ENCODE measurements at regions not wholly inside any gene's neighbourhood (a gene's known extent, or its start where the extent isn't known, plus 50 kb on each side); places are given as distances from the start of the nearest gene placed in this dataset.
"Not testable (repeated sequence)": the region's sequence is repeated elsewhere in the genome, so short reads cannot be mapped to it uniquely, and the experiment has no call there.

DNA sequence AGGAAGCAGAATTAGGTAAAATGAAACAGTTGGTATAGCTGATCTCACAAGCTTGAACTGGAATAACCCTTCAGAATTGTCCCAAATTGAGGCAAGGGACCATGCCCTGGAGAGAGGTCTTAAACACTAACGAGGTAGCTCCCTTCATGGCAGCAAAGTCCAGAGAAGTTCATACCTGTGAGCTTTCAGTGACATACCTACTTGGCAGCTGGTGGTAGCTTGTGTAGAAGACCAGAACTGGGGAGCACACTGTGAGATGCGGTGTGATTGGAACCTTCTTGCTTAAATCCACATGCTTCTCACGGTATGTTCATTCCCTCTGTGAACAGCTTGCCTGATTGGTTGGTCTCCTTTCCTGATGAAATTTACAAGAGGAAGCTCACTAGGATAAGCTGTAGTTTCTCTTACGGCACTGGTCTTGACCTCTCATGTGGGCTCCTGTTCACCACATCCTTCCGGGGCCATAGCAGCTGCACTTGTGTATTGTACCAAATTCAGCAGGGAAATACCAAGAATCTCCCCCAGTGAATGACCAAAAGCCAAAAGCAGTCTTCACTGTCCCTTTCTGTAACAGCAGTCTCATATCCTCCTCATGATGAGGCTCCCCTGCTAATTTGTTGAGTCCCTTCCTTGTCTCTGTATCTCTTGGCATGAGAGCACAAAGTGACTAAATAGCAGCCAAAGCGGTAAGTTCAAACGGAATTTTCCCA lies 483.7 kb upstream of the FRG2C start:
- Mint-ChIP-seq H3K4me3 (ENCODE audit: low read depth) (no peak overlapping the region), H3K27me3 (no peaks in the 10 kb centered on the region), H3K27ac (no peak overlapping the region), H3K9me3 (ENCODE audit: low read depth) (no peaks in the 10 kb centered on the region), H3K4me1 (ENCODE audit: low read depth) (no peaks in the 10 kb centered on the region), H3K36me3 (ENCODE audit: insufficient read depth) (no peaks in the 10 kb centered on the region)
- TF ChIP-seq, protein P1, sequence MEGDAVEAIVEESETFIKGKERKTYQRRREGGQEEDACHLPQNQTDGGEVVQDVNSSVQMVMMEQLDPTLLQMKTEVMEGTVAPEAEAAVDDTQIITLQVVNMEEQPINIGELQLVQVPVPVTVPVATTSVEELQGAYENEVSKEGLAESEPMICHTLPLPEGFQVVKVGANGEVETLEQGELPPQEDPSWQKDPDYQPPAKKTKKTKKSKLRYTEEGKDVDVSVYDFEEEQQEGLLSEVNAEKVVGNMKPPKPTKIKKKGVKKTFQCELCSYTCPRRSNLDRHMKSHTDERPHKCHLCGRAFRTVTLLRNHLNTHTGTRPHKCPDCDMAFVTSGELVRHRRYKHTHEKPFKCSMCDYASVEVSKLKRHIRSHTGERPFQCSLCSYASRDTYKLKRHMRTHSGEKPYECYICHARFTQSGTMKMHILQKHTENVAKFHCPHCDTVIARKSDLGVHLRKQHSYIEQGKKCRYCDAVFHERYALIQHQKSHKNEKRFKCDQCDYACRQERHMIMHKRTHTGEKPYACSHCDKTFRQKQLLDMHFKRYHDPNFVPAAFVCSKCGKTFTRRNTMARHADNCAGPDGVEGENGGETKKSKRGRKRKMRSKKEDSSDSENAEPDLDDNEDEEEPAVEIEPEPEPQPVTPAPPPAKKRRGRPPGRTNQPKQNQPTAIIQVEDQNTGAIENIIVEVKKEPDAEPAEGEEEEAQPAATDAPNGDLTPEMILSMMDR (IDR thresholded peaks at IDR 0.05; ENCODE audit: unreplicated experiment): no peak
- no peak for DNase-seq (ENCODE audit: low spot score, unreplicated experiment)

DNA sequence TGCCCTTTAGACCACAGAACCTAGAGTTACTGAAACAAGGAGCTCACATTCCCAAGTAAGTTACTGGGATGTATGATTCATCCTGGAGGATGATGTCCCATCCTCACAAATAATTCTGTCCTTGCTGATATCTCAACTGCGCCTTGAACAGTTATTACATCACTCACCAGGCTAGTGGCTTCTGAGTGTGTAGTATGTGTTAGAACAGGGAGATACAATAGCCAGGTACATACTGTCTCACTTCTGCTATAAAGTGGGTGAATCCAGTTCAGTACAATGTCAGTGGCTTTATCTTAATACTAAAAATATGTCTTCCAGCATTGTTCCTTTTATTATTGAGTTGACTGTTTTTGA lies 483.2 kb upstream of the FRG2C start:
- H3K36me3 Mint-ChIP-seq (ENCODE audit: insufficient read depth): no peaks in the 10 kb centered on the region
- H3K4me1 Mint-ChIP-seq (ENCODE audit: low read depth): no peaks in the 10 kb centered on the region
- H3K4me3 Mint-ChIP-seq (ENCODE audit: low read depth): no peak overlapping the region
- DNase-seq (ENCODE audit: low spot score, unreplicated experiment): no peak
- TF ChIP-seq, protein P1 (IDR thresholded peaks at IDR 0.05; ENCODE audit: unreplicated experiment): no peak
- H3K27ac Mint-ChIP-seq: no peak overlapping the region
- H3K27me3 Mint-ChIP-seq: no peaks in the 10 kb centered on the region
- H3K9me3 Mint-ChIP-seq (ENCODE audit: low read depth): no peaks in the 10 kb centered on the region

DNA sequence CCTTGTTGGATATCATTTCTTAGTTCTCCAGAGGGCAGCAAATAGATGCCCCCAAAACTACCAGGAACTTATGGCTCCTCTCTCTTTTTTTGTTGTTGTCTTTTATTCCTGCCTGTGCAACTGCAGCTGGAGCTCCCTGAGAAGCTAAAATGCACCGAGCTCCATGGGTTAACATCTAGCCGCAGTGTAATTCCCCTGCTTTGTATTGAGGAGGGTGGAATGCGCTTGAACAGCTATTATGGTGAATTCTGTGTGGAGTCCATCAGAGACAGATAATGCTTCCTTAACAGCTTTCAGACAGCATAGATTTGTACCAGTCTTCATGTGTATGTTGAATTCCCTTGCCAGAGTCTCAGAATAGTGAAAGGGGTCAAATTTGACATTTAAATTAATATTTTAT lies 475.2 kb upstream of the FRG2C start:
- Mint-ChIP-seq H3K4me1 (ENCODE audit: low read depth) (peaks cover 10% of the 10 kb centered on the region), H3K27me3 (no peaks in the 10 kb centered on the region), H3K36me3 (ENCODE audit: insufficient read depth) (no peaks in the 10 kb centered on the region), H3K4me3 (ENCODE audit: low read depth) (no peak overlapping the region), H3K9me3 (ENCODE audit: low read depth) (no peaks in the 10 kb centered on the region), H3K27ac (no peak overlapping the region)
- TF ChIP-seq, protein P1 (IDR thresholded peaks at IDR 0.05; ENCODE audit: unreplicated experiment): no peak
- no peak for DNase-seq (ENCODE audit: low spot score, unreplicated experiment)

DNA sequence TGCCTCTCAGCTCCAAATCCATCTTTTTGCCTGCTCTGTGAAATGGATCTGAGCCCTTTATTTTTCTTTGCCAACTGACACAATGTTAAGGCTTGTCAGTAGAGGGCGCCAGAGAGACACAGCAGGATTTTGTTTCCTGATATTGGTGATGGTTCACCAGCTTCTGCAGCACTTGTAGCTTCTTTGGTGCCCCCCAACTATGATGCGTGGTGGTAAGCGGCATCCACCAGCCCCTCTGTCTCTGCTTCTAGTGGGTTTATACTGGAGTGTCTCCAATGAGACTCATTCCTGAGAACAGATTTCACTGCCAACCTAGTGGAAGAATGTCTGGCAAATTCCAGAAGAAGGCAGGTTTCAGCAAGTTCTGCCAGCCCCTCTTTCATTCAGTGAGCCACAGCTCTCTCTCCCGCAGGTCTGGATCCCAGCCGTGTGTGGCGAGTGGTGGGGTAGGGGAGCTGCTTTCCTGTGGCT lies 471.9 kb upstream of the FRG2C start:
- H3K4me3 Mint-ChIP-seq (ENCODE audit: low read depth): no peak overlapping the region
- H3K27me3 Mint-ChIP-seq: no peaks in the 10 kb centered on the region
- H3K36me3 Mint-ChIP-seq (ENCODE audit: insufficient read depth): no peaks in the 10 kb centered on the region
- peak; percentile 14 for DNase-seq (ENCODE audit: low spot score, unreplicated experiment)
- H3K27ac Mint-ChIP-seq: no peak overlapping the region
- TF ChIP-seq, protein P1 (IDR thresholded peaks at IDR 0.05; ENCODE audit: unreplicated experiment): peak; percentile 75
- peaks cover 6% of the 10 kb centered on the region for H3K4me1 Mint-ChIP-seq (ENCODE audit: low read depth)
- no peaks in the 10 kb centered on the region for H3K9me3 Mint-ChIP-seq (ENCODE audit: low read depth)

DNA sequence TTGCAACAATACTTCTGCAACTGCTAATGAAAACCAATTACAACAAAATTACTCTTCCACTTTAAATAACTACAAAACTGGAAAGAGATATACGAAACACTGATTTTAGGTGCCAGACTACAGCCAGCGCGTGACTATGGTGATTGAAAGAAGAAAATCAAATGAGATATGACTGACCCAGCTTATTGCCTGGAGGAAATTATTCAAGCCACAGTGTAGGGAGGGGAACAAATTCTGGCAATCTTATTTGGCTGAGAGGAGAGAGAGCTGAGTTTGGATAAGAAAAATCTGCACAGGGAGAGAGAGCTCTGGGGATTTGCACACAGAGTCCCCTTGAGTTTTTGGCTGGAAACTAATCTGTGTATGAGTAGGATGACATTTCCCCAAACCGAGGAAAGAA lies 470.3 kb upstream of the FRG2C start:
- TF ChIP-seq, protein P1 (IDR thresholded peaks at IDR 0.05; ENCODE audit: unreplicated experiment): no peak
- no peak for DNase-seq (ENCODE audit: low spot score, unreplicated experiment)
- no peak overlapping the region for H3K4me3 Mint-ChIP-seq (ENCODE audit: low read depth)
- H3K27ac Mint-ChIP-seq: no peak overlapping the region
- H3K27me3 Mint-ChIP-seq: no peaks in the 10 kb centered on the region
- no peaks in the 10 kb centered on the region for H3K36me3 Mint-ChIP-seq (ENCODE audit: insufficient read depth)
- H3K4me1 Mint-ChIP-seq (ENCODE audit: low read depth): peaks cover 2% of the 10 kb centered on the region
- no peaks in the 10 kb centered on the region for H3K9me3 Mint-ChIP-seq (ENCODE audit: low read depth)

DNA sequence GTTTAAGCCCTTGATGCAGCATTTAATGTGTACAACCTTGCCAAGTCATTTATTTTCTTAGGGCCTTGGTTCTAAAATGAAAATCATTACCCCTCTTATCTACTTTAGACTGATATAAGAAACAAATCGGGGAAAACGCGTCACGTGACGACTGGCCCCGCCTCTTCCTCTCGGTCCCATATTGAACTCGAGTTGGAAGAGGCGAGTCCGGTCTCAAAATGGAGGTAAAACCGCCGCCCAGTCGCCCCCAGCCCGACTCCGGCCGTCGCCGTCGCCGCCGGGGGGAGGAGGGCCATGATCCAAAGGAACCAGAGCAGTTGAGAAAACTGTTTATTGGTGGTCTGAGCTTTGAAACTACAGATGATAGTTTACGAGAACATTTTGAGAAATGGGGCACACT lies 449.8 kb upstream of the FRG2C start:
- H3K27ac Mint-ChIP-seq; H3K9me3 Mint-ChIP-seq (ENCODE audit: low read depth); DNase-seq (ENCODE audit: low spot score, unreplicated experiment); H3K27me3 Mint-ChIP-seq; H3K4me3 Mint-ChIP-seq (ENCODE audit: low read depth); H3K4me1 Mint-ChIP-seq (ENCODE audit: low read depth); H3K36me3 Mint-ChIP-seq (ENCODE audit: insufficient read depth): not testable (repeated sequence)
